GM12892 (cell line): ENCODE measurements at regions not wholly inside any gene's neighbourhood (a gene's known extent, or its start where the extent isn't known, plus 50 kb on each side); places are given as distances from the start of the nearest gene placed in this dataset.

Experiments used
- POLR2A ChIP-seq: IDR thresholded peaks from 2 replicates; pipeline ENCODE4 v1.6.1; 2011; ENCODE audit warnings: low read depth, low read length, control low read depth
- POLR2AphosphoS5 ChIP-seq: IDR thresholded peaks from 2 replicates; pipeline ENCODE4 v1.6.1; 2011; ENCODE audit warnings: low read depth, low read length, control low read depth

DNA sequence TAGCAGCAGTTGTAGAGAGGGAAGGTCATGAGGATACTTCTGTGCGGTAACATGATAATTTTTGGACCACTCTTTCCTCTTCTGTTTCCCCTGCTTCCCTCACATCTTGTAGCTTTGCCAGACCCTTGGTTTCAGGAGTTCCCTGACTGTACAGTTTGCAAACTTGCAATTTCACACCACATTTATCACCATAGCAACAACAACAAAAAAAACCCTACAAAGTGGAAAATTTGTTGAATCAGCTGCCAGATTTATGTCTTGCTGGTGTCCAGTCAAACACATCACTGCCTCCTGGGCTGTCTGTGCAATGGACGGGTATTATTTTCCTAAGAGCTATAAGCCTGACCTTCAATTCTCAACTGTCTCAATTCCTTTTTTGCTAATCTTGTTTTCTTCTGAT is 751.6 kb downstream of the TLR4 start:
- no peak for TF ChIP-seq POLR2A
- TF ChIP-seq POLR2AphosphoS5 = no peak
